ENCODE measurements at regions not wholly inside any gene's neighbourhood (a gene's known extent, or its start where the extent isn't known, plus 50 kb on each side); places are given as distances from the start of the nearest gene placed in this dataset.

DNA sequence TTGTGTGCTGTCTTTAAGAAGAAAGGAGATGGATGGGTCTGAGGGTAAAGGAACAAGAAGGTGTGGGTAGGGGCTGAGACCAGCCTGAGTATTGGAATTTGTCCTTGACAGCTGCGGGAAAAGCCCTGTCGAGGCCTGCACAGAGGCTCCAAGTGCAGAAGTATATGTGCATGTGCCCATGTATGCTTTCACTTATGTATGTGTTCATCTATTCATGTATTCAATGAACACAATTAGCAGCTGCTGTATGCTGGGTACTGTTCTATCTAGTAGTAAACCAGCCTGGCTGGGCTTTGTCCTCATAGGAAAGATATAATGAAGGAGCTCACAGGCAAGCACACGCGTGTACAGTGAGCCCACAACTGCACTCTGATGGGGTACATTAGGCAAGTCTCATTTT, 181.4 kb downstream of the CALCRL start:
- TF ChIP-seq, protein P1, sequence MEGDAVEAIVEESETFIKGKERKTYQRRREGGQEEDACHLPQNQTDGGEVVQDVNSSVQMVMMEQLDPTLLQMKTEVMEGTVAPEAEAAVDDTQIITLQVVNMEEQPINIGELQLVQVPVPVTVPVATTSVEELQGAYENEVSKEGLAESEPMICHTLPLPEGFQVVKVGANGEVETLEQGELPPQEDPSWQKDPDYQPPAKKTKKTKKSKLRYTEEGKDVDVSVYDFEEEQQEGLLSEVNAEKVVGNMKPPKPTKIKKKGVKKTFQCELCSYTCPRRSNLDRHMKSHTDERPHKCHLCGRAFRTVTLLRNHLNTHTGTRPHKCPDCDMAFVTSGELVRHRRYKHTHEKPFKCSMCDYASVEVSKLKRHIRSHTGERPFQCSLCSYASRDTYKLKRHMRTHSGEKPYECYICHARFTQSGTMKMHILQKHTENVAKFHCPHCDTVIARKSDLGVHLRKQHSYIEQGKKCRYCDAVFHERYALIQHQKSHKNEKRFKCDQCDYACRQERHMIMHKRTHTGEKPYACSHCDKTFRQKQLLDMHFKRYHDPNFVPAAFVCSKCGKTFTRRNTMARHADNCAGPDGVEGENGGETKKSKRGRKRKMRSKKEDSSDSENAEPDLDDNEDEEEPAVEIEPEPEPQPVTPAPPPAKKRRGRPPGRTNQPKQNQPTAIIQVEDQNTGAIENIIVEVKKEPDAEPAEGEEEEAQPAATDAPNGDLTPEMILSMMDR (tag by site-specific recombination; IDR thresholded peaks at IDR 0.05): no peak
- TF ChIP-seq ZNF302 (tag by site-specific recombination; IDR thresholded peaks at IDR 0.05; ENCODE audit: low read depth) (no peak), ZNF596 (tag by site-specific recombination; IDR thresholded peaks at IDR 0.05) (no peak), SP2 (tag by site-specific recombination; IDR thresholded peaks at IDR 0.05) (no peak)

Data from HEK293 (cell line).